GM21619 (cell line): ENCODE measurements at regions not wholly inside any gene's neighbourhood (a gene's known extent, or its start where the extent isn't known, plus 50 kb on each side); places are given as distances from the start of the nearest gene placed in this dataset.
"Not testable (repeated sequence)": the region's sequence is repeated elsewhere in the genome, so short reads cannot be mapped to it uniquely, and the experiment has no call there.

Source experiments
- ATAC-seq: cut with Tn5 transposase; IDR thresholded peaks from one replicate; pipeline ENCODE4 v1.9.1; 2021; ENCODE audit not compliant: unreplicated experiment

- no peak for ATAC-seq
Observed at GRCh38 chr10:36500266-36500665, 625.1 kb upstream of the ANKRD30A start.

- no peak for ATAC-seq
Observed at GRCh38 chr10:36499693-36500092, 625.7 kb upstream of the ANKRD30A start.

GRCh38 chr10:36496758-36497157 is 628.6 kb upstream of the ANKRD30A start:
- ATAC-seq, result no peak

GRCh38 chr10:36494371-36494770 is 631.0 kb upstream of the ANKRD30A start:
- ATAC-seq, result no peak

GRCh38 chr10:36493516-36493880 is 631.9 kb upstream of the ANKRD30A start:
- no peak for ATAC-seq

- ATAC-seq, result no peak
Observed at GRCh38 chr10:36492590-36493515, 632.5 kb upstream of the ANKRD30A start.

- no peak for ATAC-seq
Observed at GRCh38 chr10:36491926-36492325, 633.5 kb upstream of the ANKRD30A start.

- ATAC-seq, result no peak
Observed at GRCh38 chr10:36489611-36490228, 635.7 kb upstream of the ANKRD30A start.

GRCh38 chr10:36489181-36489580 is 636.2 kb upstream of the ANKRD30A start:
- ATAC-seq, result no peak

- ATAC-seq, result no peak
Observed at GRCh38 chr10:36488579-36488978, 636.8 kb upstream of the ANKRD30A start.

GRCh38 chr10:36479073-36479472 is 646.3 kb upstream of the ANKRD30A start:
- ATAC-seq, result no peak

- no peak for ATAC-seq
Observed at GRCh38 chr10:36476399-36476798, 649.0 kb upstream of the ANKRD30A start.

- ATAC-seq, result no peak
Observed at GRCh38 chr10:36475746-36476145, 649.7 kb upstream of the ANKRD30A start.

- no peak for ATAC-seq
Observed at GRCh38 chr10:36474456-36474855, 650.9 kb upstream of the ANKRD30A start.

- no peak for ATAC-seq
Observed at GRCh38 chr10:36473122-36473521, 652.3 kb upstream of the ANKRD30A start.

- no peak for ATAC-seq
Observed at GRCh38 chr10:36469585-36469984, 655.8 kb upstream of the ANKRD30A start.

GRCh38 chr10:36468620-36469019 is 656.8 kb upstream of the ANKRD30A start:
- no peak for ATAC-seq

- no peak for ATAC-seq
Observed at GRCh38 chr10:36465604-36466379, 659.6 kb upstream of the ANKRD30A start.

- ATAC-seq, result no peak
Observed at GRCh38 chr10:36464291-36464690, 661.1 kb upstream of the ANKRD30A start.

- no peak for ATAC-seq
Observed at GRCh38 chr10:36463390-36463789, 662.0 kb upstream of the ANKRD30A start.

GRCh38 chr10:36462194-36462593 is 663.2 kb upstream of the ANKRD30A start:
- no peak for ATAC-seq

- ATAC-seq, result not testable (repeated sequence)
Observed at GRCh38 chr10:36458437-36458836, 667.0 kb upstream of the ANKRD30A start.
